Mesendoderm (in vitro differentiated cells): ENCODE measurements at regions not wholly inside any gene's neighbourhood (a gene's known extent, or its start where the extent isn't known, plus 50 kb on each side); places are given as distances from the start of the nearest gene placed in this dataset.

ENCODE experiments used
- DNase-seq: peaks from one replicate; pipeline ENCODE4 v3.0.0; 2013
- H2AK5ac ChIP-seq: 2 replicates; pipeline ENCODE4 v1.6.1; 2013; ENCODE audit warnings: low read length, inconsistent platforms
- H2BK120ac ChIP-seq: 2 replicates; pipeline ENCODE4 v1.6.1; 2013; ENCODE audit warnings: low read depth, mild to moderate bottlenecking, low read length, moderate library complexity, mixed read lengths
- H2BK15ac ChIP-seq: replicated peaks from 2 replicates; pipeline ENCODE4 v1.6.1; 2013; ENCODE audit warnings: low read depth, mild to moderate bottlenecking, moderate library complexity
- H2BK5ac ChIP-seq: 2 replicates; pipeline ENCODE4 v1.6.1; 2013; ENCODE audit warnings: low read length, inconsistent platforms
- H3K18ac ChIP-seq: 2 replicates; pipeline ENCODE4 v1.6.1; 2013; ENCODE audit warnings: mild to moderate bottlenecking, low read length, mixed read lengths
- H3K23ac ChIP-seq: one replicate; pipeline ENCODE4 v1.6.1; 2013; ENCODE audit warnings: low read length
- H3K27ac ChIP-seq: 2 replicates; pipeline ENCODE4 v1.5.1; 2013; ENCODE audit warnings: low read depth, mild to moderate bottlenecking, inconsistent platforms, low read length, moderate library complexity
- H3K27me3 ChIP-seq: 2 replicates; pipeline ENCODE4 v1.6.1; 2013; ENCODE audit warnings: low read length, control low read depth, mild to moderate bottlenecking, inconsistent platforms; ENCODE audit not compliant: insufficient read depth, poor library complexity
- H3K36me3 ChIP-seq: 2 replicates; pipeline ENCODE4 v1.6.1; 2013; ENCODE audit warnings: low read length, inconsistent platforms; ENCODE audit not compliant: control insufficient read depth, insufficient read depth
- H3K4ac ChIP-seq: one replicate; pipeline ENCODE4 v1.6.1; 2013; ENCODE audit warnings: low read depth, mild to moderate bottlenecking, low read length, moderate library complexity
- H3K4me1 ChIP-seq: 2 replicates; pipeline ENCODE4 v1.6.1; 2013; ENCODE audit warnings: low read depth, low read length, inconsistent platforms; ENCODE audit not compliant: control insufficient read depth
- H3K4me2 ChIP-seq: 2 replicates; pipeline ENCODE4 v1.6.1; 2013; ENCODE audit warnings: low read length
- H3K4me3 ChIP-seq: 2 replicates; pipeline ENCODE4 v1.5.1; 2013; ENCODE audit warnings: mild to moderate bottlenecking, low read length
- H3K56ac ChIP-seq: one replicate; pipeline ENCODE4 v1.6.1; 2013; ENCODE audit warnings: low read length
- H3K79me1 ChIP-seq: 2 replicates; pipeline ENCODE4 v1.6.1; 2013; ENCODE audit warnings: low read length, inconsistent platforms
- H3K79me2 ChIP-seq: 2 replicates; pipeline ENCODE4 v1.6.1; 2013; ENCODE audit warnings: mild to moderate bottlenecking, low read length; ENCODE audit not compliant: control insufficient read depth, insufficient read depth
- H3K9ac ChIP-seq: 2 replicates; pipeline ENCODE4 v1.6.1; 2013; ENCODE audit warnings: low read length, inconsistent platforms
- H4K5ac ChIP-seq: one replicate; pipeline ENCODE4 v1.6.1; 2013; ENCODE audit warnings: low read length
- H4K8ac ChIP-seq: one replicate; pipeline ENCODE4 v1.6.1; 2013; ENCODE audit warnings: low read depth, mild to moderate bottlenecking, control low read depth, low read length, moderate library complexity
- WGBS: extraction: QIAGEN DNeasy Blood & Tissue Kit; methylation state at CpG from one replicate; pipeline ENCODE4 v1.1.7; 2013; ENCODE audit warnings: low lambda C conversion rate, missing lambda C conversion rate; ENCODE audit not compliant: insufficient coverage; ENCODE audit errors: extremely low coverage; 5-methylcytosine and 5-hydroxymethylcytosine counted together

- no peak overlapping the region for H4K8ac ChIP-seq
- no peak overlapping the region for H3K18ac ChIP-seq
- H3K4me3 ChIP-seq: no peak overlapping the region
- no peak for DNase-seq
- H3K79me2 ChIP-seq: no peaks in the 10 kb centered on the region
- H3K27me3 ChIP-seq: no peaks in the 10 kb centered on the region
- no peak overlapping the region for H2AK5ac ChIP-seq
- H3K36me3 ChIP-seq: no peaks in the 10 kb centered on the region
- no peak overlapping the region for H3K23ac ChIP-seq
- no peaks in the 10 kb centered on the region for H3K4me1 ChIP-seq
- H2BK5ac ChIP-seq: no peak overlapping the region
- H3K79me1 ChIP-seq: no peaks in the 10 kb centered on the region
- H4K5ac ChIP-seq: no peak overlapping the region
- no peak overlapping the region for H3K9ac ChIP-seq
- H3K27ac ChIP-seq: no peak overlapping the region
- no peak overlapping the region for H3K4me2 ChIP-seq
- H3K56ac ChIP-seq: no peak overlapping the region
- H2BK120ac ChIP-seq: no peak overlapping the region
- no CpG with 5 or more reads among the region's 2 CpGs for WGBS
- H2BK15ac ChIP-seq: no peak overlapping the region
- no peak overlapping the region for H3K4ac ChIP-seq
Measured at GRCh38 chr7:18096087-18096486, 68.4 kb upstream of the PRPS1L1 start.

GRCh38 chr7:18102576-18102975 is 74.9 kb upstream of the PRPS1L1 start:
- no peak overlapping the region for H2BK120ac ChIP-seq

GRCh38 chr7:18103436-18104218 is 76.0 kb upstream of the PRPS1L1 start:
- Histone ChIP-seq H3K18ac (no peak overlapping the region), H2BK120ac (no peak overlapping the region), H3K4me2 (no peak overlapping the region), H3K79me2 (no peaks in the 10 kb centered on the region), H2AK5ac (no peak overlapping the region), H3K27me3 (no peaks in the 10 kb centered on the region), H3K36me3 (no peaks in the 10 kb centered on the region), H2BK15ac (no peak overlapping the region), H3K23ac (no peak overlapping the region), H3K56ac (no peak overlapping the region), H2BK5ac (no peak overlapping the region), H3K79me1 (no peaks in the 10 kb centered on the region), H4K5ac (no peak overlapping the region), H3K9ac (no peak overlapping the region), H3K27ac (no peak overlapping the region), H3K4ac (no peak overlapping the region), H4K8ac (no peak overlapping the region), H3K4me1 (no peaks in the 10 kb centered on the region), H3K4me3 (no peak overlapping the region)
- no CpG with 5 or more reads among the region's 15 CpGs for WGBS
- DNase-seq: no peak

More at GRCh38 chr7:18102576-18102975, 74.9 kb upstream of the PRPS1L1 start:
- H3K18ac ChIP-seq: no peak overlapping the region
- DNase-seq: no peak
- H2AK5ac ChIP-seq: no peak overlapping the region
- no peak overlapping the region for H4K5ac ChIP-seq
- H4K8ac ChIP-seq: no peak overlapping the region
- no peak overlapping the region for H2BK15ac ChIP-seq
- no peak overlapping the region for H3K56ac ChIP-seq
- H2BK5ac ChIP-seq: no peak overlapping the region
- no peak overlapping the region for H3K23ac ChIP-seq
- H3K27ac ChIP-seq: no peak overlapping the region
- H3K36me3 ChIP-seq: no peaks in the 10 kb centered on the region
- WGBS: no CpG with 5 or more reads among the region's 2 CpGs
- no peaks in the 10 kb centered on the region for H3K79me2 ChIP-seq
- H3K4ac ChIP-seq: no peak overlapping the region
- no peak overlapping the region for H3K4me3 ChIP-seq
- H3K4me2 ChIP-seq: no peak overlapping the region
- no peaks in the 10 kb centered on the region for H3K79me1 ChIP-seq
- H3K4me1 ChIP-seq: no peaks in the 10 kb centered on the region
- no peak overlapping the region for H3K9ac ChIP-seq
- H3K27me3 ChIP-seq: no peaks in the 10 kb centered on the region

- Histone ChIP-seq H2AK5ac (no peak overlapping the region), H4K5ac (no peak overlapping the region), H3K79me1 (no peaks in the 10 kb centered on the region), H3K27me3 (no peaks in the 10 kb centered on the region), H3K23ac (no peak overlapping the region), H2BK120ac (no peak overlapping the region), H3K4me2 (no peak overlapping the region), H2BK5ac (no peak overlapping the region), H3K4me3 (no peak overlapping the region), H3K27ac (no peak overlapping the region), H3K36me3 (no peaks in the 10 kb centered on the region), H3K18ac (no peak overlapping the region), H2BK15ac (no peak overlapping the region), H3K79me2 (no peaks in the 10 kb centered on the region), H3K4ac (no peak overlapping the region), H3K9ac (no peak overlapping the region), H4K8ac (no peak overlapping the region), H3K4me1 (no peaks in the 10 kb centered on the region), H3K56ac (no peak overlapping the region)
- no CpG with 5 or more reads among the region's 1 CpG for WGBS
- no peak for DNase-seq
Measured at GRCh38 chr7:18109762-18110161, 82.1 kb upstream of the PRPS1L1 start.

GRCh38 chr7:18116661-18117060 is 89.0 kb upstream of the PRPS1L1 start:
- Histone ChIP-seq H3K4me3 (no peak overlapping the region), H3K27ac (no peak overlapping the region), H3K23ac (no peak overlapping the region), H2BK5ac (no peak overlapping the region), H3K9ac (no peak overlapping the region), H3K79me1 (no peaks in the 10 kb centered on the region), H2AK5ac (no peak overlapping the region), H3K36me3 (no peaks in the 10 kb centered on the region), H2BK120ac (no peak overlapping the region), H3K79me2 (no peaks in the 10 kb centered on the region), H4K5ac (no peak overlapping the region), H4K8ac (no peak overlapping the region), H3K4ac (no peak overlapping the region), H2BK15ac (no peak overlapping the region), H3K4me1 (no peaks in the 10 kb centered on the region), H3K18ac (no peak overlapping the region), H3K27me3 (no peaks in the 10 kb centered on the region), H3K56ac (no peak overlapping the region), H3K4me2 (no peak overlapping the region)
- no peak for DNase-seq
- no CpG with 5 or more reads among the region's 1 CpG for WGBS

GRCh38 chr7:18117482-18117881 is 89.8 kb upstream of the PRPS1L1 start:
- Histone ChIP-seq H3K4me1 (no peaks in the 10 kb centered on the region), H3K79me2 (no peaks in the 10 kb centered on the region), H3K4me2 (no peak overlapping the region), H3K4ac (no peak overlapping the region), H4K5ac (no peak overlapping the region), H3K9ac (no peak overlapping the region), H3K27me3 (no peaks in the 10 kb centered on the region), H2BK15ac (no peak overlapping the region), H2AK5ac (no peak overlapping the region), H3K4me3 (no peak overlapping the region), H4K8ac (no peak overlapping the region), H2BK120ac (no peak overlapping the region), H3K27ac (no peak overlapping the region), H3K56ac (no peak overlapping the region), H2BK5ac (no peak overlapping the region), H3K18ac (no peak overlapping the region), H3K79me1 (no peaks in the 10 kb centered on the region), H3K36me3 (no peaks in the 10 kb centered on the region), H3K23ac (no peak overlapping the region)
- peak; percentile 70 for DNase-seq
- no CpG with 5 or more reads among the region's 3 CpGs for WGBS
